OCI-LY7 (cell line): ENCODE measurements at regions not wholly inside any gene's neighbourhood (a gene's known extent, or its start where the extent isn't known, plus 50 kb on each side); places are given as distances from the start of the nearest gene placed in this dataset.

Source experiments
- EZH2phosphoT487 ChIP-seq: fragments of 200-600 bp; sonication (generic); IDR thresholded peaks from 2 replicates; pipeline ENCODE4 v1.6.1; 2018; ENCODE audit warnings: low read depth, borderline replicate concordance, mild to moderate bottlenecking, mixed run types, antibody characterized with exemption, low read length, moderate library complexity, mixed read lengths
- TF ChIP-seq, protein P1 (sequence below): fragments of 200-600 bp; sonication (generic); conservative IDR thresholded peaks from 2 replicates; pipeline ENCODE4 v1.5.1; 2014; ENCODE audit warnings: mild to moderate bottlenecking, antibody characterized with exemption, low read length, moderate library complexity, mixed read lengths

DNA sequence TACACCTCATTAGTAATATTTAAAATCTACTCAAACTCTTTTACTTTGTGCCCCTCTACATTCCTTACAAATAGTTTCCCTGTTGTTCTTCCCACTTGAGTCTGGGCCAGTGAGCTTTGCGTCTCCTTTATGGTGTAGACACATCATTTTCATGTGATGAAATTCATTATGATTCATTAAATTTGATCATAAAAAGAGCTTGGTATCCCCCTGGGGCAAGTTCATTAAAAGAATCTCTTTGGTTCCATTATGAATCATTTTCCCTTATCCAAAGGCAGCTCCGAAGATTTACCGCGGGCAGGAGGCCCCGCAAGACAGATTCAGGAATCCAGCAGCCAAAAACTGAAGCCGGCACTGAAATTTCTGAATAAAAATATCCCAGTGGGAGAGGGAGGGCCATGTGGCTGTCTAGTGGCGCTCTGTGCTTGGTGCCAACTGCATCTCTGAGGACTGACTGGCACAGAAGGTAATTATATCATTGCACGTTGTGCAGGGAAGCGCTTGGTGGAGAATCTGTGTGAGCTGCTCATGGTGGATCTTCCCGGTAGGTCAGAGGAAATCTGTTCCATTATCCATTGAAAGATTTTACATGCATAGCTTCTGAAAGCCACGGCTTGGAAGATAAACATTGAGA lies 151.4 kb upstream of the PITRM1 start:
- TF ChIP-seq, protein P1, sequence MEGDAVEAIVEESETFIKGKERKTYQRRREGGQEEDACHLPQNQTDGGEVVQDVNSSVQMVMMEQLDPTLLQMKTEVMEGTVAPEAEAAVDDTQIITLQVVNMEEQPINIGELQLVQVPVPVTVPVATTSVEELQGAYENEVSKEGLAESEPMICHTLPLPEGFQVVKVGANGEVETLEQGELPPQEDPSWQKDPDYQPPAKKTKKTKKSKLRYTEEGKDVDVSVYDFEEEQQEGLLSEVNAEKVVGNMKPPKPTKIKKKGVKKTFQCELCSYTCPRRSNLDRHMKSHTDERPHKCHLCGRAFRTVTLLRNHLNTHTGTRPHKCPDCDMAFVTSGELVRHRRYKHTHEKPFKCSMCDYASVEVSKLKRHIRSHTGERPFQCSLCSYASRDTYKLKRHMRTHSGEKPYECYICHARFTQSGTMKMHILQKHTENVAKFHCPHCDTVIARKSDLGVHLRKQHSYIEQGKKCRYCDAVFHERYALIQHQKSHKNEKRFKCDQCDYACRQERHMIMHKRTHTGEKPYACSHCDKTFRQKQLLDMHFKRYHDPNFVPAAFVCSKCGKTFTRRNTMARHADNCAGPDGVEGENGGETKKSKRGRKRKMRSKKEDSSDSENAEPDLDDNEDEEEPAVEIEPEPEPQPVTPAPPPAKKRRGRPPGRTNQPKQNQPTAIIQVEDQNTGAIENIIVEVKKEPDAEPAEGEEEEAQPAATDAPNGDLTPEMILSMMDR: no peak
- no peak for TF ChIP-seq EZH2phosphoT487
